ENCODE measurements at regions not wholly inside any gene's neighbourhood (a gene's known extent, or its start where the extent isn't known, plus 50 kb on each side); places are given as distances from the start of the nearest gene placed in this dataset.
"Not testable (repeated sequence)": the region's sequence is repeated elsewhere in the genome, so short reads cannot be mapped to it uniquely, and the experiment has no call there.

DNA sequence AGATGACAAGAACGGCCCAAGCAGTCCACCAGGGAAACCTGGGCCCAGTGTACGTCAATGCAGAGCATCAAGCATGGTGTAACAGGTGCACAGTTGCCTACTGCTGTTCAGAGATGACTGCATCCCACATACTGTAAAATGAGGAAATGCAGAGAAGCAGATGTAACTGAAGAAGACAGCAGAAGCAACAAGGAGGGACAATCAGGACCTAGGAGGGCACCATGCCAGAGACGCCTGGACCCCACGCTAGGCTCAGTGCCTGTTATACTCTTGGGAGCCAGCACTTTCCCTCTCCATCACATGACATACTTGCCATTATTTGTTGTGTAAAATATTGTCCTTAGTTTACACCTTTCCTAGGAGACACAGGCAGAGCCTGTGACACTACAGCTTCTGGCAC is 57.6 kb upstream of the ZNG1F start:
- H3K27me3 Mint-ChIP-seq (ENCODE audit: low read depth in 2 of 2); H3K36me3 ChIP-seq (ENCODE audit: control insufficient read depth, insufficient read depth, low read length); H3K4me1 ChIP-seq (ENCODE audit: control insufficient read depth, insufficient read depth, low read length); H3K9me3 ChIP-seq (ENCODE audit: control insufficient read depth, insufficient read depth, low read length); H3K4me3 Mint-ChIP-seq; intact Hi-C loops (cut with micrococcal nuclease); H3K4me3 ChIP-seq (ENCODE audit: low read length); ATAC-seq; DNase-seq; H3K4me1 Mint-ChIP-seq; H3K27ac ChIP-seq (ENCODE audit: low read length); H3K27me3 ChIP-seq (ENCODE audit: control insufficient read depth, insufficient read depth, low read length); H3K27ac Mint-ChIP-seq: not testable (repeated sequence)
- peaks cover 10 to 14% of the 10 kb centered on the region in 2 donors for H3K9me3 Mint-ChIP-seq
- peaks cover 17% of the 10 kb centered on the region for H3K36me3 Mint-ChIP-seq
- WGBS (ENCODE audit: insufficient coverage), result 82% methylated on average over 4 of the region's 4 CpGs
